ENCODE measurements at regions not wholly inside any gene's neighbourhood (a gene's known extent, or its start where the extent isn't known, plus 50 kb on each side); places are given as distances from the start of the nearest gene placed in this dataset.

DNA sequence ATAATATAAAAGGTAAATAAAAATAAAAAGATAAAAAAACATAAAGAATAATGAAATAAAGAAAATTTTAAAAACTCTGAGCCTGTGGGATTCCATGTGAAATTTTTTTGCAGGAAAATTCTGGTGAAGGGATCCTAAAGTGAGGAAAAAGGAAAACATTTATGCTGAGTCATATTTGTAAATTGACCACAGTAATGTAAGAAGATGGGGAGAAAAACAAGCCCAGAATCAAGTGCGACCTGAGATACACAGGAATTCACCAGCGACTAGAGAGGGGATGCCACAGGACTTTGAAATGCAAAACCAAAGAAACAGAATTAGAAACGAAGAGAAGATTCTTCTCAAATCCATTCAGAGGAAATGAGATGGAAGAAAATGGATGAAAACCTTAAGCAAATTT is 133.8 kb upstream of the PFKP start:
- TF ChIP-seq, protein P1, sequence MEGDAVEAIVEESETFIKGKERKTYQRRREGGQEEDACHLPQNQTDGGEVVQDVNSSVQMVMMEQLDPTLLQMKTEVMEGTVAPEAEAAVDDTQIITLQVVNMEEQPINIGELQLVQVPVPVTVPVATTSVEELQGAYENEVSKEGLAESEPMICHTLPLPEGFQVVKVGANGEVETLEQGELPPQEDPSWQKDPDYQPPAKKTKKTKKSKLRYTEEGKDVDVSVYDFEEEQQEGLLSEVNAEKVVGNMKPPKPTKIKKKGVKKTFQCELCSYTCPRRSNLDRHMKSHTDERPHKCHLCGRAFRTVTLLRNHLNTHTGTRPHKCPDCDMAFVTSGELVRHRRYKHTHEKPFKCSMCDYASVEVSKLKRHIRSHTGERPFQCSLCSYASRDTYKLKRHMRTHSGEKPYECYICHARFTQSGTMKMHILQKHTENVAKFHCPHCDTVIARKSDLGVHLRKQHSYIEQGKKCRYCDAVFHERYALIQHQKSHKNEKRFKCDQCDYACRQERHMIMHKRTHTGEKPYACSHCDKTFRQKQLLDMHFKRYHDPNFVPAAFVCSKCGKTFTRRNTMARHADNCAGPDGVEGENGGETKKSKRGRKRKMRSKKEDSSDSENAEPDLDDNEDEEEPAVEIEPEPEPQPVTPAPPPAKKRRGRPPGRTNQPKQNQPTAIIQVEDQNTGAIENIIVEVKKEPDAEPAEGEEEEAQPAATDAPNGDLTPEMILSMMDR (conservative IDR thresholded peaks at IDR 0.05; ENCODE audit: low read length): no peak
- TF ChIP-seq EZH2phosphoT487 (IDR thresholded peaks at IDR 0.05; ENCODE audit: borderline replicate concordance, low read depth, low read length): no peak
